HG03064 (cell line): ENCODE measurements at regions not wholly inside any gene's neighbourhood (a gene's known extent, or its start where the extent isn't known, plus 50 kb on each side); places are given as distances from the start of the nearest gene placed in this dataset.

Experiments used
- ATAC-seq: cut with Tn5 transposase; IDR thresholded peaks from one replicate; pipeline ENCODE4 v1.9.1; 2021; ENCODE audit warnings: low read depth; ENCODE audit not compliant: unreplicated experiment

DNA sequence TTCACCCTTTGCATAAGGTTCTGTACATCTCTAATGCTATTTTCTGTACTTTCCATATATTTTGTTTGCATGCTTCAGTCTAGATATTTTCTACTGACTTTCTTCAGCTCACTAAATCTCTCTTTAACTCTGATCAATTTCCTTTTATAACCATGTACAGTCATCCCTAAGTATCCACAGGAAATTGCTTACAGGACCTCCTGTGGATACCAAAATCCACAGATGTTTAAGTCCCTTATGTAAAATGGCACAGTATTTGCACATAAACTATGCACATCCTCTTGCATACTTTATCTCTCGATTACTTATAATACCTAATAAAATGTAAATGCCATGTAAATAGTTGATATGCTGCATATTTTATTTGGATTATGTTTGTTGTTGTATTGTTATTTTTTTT is 442.1 kb downstream of the TLE4 start:
- no peak for ATAC-seq

DNA sequence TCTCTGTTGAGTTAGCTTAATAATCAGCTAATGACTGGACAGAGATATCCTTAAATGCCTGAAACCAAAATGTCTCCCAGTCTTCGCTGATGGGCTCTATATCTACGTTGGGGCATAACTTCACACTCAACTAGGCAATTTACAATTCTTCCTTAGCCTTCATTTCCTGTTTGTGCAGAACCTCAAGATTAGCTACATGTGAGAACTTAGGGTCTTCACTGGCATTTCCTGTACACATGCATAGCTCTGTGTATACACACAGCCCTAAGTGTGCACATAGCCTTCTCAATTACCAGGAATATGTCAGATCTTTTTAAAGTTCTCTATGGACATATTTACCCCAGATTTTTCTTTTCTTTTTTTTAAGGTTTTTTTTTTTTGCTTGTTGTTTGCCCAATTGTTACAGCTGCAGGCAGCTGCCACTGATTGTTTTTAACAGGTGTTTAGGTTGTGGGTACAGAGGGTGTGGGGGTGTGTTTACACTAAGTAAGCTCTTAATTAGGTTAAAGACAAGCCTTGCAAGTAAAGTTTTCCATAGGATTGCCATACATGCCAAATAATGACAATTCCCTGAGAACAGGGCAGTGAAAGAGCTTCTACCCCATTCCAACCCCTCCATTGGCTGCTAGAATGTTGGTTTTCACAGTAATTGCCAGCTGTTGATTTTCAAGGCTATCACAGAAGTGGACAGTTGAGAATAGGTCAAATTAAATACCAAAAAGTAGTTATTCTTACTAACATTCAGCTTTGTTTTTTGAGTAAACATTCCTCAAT is 441.0 kb downstream of the TLE4 start:
- no peak for ATAC-seq

DNA sequence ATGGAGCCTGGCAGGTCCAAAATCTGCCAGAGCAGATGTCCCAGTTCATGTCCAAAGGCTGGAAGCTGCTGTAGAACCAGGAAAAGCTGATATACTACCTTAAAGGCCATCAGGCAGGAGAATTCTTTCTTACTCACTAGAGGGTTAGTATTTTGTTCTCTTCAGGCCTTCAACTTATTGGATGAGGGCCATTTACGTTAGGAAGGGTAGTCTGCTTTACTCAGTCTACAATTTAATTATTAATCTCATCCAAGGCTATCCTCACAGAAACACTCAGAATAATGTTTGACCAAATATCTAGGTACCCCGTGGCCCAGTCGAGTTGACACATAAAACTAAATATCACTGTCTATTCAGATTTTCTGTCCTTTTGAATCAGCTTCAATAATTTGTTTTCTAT is 437.4 kb downstream of the TLE4 start:
- ATAC-seq, result no peak

- ATAC-seq, result no peak
Measured at GRCh38 chr9:80004714-80005113, 432.9 kb downstream of the TLE4 start.

DNA sequence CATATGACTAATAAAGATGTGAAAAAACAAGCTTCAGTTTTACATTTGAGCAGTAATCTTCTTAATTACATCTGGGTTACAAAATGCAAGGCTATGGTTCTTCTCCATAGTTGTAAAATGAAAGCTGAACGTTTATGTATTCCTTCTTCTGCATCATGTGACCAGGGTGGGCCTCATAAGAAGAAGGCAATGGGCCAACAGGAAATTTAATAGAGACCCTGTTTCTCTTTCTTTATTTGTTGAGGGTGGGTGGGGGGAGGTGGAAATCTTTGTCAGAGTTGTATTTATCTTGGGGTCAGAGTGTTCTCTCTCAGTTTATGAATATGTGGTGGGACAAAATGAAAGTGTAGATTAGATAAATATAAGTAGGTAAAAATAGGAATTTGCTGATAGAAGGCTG is 418.8 kb downstream of the TLE4 start:
- no peak for ATAC-seq

DNA sequence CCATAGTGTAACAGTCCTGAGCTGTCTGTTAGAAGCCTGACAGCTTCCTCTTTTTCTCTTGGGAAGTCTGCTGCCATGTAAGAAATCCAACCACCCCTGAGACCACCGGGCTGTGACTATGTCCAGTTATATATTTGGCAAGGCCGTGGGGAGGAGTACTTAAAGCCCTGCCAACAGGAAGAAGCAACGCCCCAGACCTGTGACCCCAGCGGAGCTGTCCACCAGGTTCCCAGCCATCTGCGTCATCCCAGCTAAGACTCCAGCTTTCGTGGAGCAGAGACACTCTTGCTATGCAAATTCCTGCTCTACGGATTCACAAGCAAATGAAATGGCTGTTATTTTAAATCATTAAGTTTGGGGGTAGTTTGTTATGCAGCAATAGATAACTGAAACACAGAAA is 417.3 kb downstream of the TLE4 start:
- ATAC-seq, result no peak

- ATAC-seq, result no peak
Measured at GRCh38 chr9:79988126-79988525, 416.4 kb downstream of the TLE4 start.

- no peak for ATAC-seq
Measured at GRCh38 chr9:79986437-79986836, 414.7 kb downstream of the TLE4 start.

- no peak for ATAC-seq
Measured at GRCh38 chr9:79985772-79986171, 414.0 kb downstream of the TLE4 start.

DNA sequence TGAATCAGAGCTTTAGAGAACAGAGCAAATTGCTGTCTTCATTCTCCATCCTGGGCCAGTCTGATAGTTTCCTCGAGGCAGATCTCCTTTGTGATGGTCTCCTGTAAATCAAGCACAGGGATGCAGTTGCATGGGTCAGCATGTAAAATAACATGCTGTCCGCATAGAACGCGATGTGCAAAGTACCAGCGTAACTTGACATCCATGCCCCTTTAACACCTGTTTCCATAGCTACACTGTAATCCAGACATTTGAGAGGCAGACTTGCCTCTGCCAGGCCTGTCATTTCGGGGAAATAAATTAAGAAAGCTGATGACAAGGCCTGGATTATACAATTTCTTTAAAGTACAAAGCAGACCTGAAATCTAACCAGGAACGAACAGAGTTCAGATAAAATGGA is 413.5 kb downstream of the TLE4 start:
- ATAC-seq, result no peak

GRCh38 chr9:79984429-79985067 is 412.8 kb downstream of the TLE4 start:
- ATAC-seq, result no peak

- no peak for ATAC-seq
Measured at GRCh38 chr9:79980432-79980831, 408.7 kb downstream of the TLE4 start.

DNA sequence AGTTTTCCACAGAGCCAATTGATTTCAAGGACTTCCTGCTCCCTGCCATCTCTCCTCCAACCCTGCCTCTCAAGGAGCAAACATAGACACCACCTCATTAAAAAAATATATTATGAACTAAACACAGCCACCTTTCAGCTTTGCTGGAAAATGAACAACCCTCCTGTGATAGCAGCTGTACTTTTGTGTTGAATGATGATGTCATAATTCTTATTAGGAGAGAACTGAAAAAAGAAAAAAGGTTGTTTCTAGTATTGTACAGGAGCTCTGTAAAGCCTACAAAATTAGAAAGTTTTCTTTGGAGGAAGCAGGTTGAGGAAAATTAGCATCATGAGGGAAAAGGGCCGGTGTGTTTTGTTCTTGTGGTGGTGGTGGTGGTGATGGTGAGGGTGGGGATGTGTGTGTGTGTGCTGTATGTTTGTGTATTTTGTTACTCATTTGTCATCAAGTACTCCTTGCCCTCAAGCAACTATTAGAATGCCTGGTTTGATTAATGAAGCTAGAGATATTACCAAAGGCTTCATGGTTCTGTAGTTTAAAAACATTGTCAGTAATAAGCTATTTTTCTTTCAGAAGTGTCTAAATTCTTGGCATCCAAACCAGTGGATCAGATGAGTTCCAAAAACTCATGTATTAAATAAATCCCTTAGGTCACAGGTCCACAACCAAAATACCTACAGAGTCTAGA is 405.9 kb downstream of the TLE4 start:
- no peak for ATAC-seq

DNA sequence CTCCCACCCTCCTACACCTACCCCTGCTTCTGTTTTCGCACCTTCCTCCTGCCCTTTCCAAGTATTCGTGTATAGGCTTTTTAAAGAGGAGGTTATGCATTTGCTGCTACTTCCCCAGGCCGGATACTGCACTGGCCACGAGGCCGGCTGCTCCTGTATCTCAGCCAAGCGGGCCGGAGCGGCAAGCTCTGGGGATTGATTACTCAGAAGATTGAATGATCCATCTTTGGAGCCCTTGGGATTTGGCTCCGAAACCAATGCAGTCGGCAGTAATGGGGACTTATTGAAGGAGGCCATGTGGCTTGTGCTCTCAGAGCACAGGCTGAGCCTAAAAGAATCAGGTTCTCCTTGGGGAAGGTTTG is 405.3 kb downstream of the TLE4 start:
- ATAC-seq, result no peak

DNA sequence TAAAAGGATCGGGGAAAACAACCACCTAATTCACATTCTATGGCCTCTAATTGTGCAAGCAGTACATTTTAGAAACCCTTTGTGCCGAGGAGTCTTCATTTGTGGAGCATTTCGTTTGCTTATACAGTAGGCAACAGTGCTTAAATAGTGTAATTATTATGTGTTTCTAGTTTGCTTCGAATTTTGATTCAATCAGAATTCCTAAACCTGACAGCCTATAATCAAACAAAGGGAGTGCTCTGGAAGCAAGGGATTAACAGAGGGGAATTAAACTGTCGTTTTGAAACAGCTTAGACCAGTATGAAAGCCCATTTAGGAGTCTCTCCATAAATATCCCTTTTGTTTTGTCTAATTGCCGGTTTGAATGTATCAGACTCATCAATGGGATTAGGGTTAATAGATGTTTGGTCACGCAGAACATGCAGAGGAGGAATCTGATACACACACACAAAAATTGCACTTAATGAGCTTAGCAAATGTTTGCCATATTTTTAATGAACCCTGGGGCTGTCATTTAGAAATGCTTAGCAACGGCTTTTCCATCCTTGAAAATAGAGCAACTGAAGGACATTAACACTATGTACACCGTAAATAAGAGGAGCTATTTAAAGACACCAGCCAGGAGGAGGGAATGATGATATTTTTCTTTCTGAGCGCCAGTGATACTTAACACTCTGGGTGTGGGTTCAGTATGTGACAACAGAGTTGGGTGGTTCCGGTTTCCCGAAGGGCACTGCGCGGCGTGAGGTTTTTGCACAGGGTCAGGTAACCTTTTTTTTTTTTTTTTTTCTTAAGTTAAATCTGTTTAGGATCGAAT is 404.7 kb downstream of the TLE4 start:
- ATAC-seq, result no peak

DNA sequence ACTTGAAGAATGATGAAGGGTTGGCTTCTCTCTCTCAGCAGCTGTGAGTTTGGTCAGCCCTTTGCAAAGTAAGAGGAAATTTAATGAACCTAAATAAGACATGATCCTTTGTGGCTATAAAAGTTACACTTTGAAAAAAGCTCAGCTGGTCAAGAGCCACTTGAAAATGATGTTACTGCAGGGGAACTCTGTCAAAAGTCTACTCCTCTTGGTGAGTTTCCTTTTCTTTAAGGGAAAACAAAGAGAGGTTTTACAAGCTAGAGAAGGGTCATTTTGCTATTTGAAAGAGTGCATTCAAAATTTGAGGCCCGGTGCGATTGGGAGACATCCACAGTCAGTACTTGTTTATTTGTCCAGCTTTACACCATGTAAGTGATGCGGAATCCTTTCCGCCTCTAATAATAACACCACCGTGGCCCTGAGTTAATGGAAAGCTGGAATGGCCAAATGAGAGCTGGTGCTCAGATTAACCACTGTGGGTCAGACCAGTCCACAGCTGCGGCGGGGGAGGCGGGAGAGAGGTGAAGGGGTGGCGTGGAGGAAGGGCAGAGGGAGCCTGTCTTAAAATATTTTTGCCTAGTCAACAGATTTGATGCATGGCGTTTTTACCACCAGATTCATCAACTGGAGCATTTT is 404.0 kb downstream of the TLE4 start:
- no peak for ATAC-seq

- ATAC-seq, result no peak
Measured at GRCh38 chr9:79974806-79975422, 403.1 kb downstream of the TLE4 start.

GRCh38 chr9:79973627-79974026 is 401.9 kb downstream of the TLE4 start:
- no peak for ATAC-seq

DNA sequence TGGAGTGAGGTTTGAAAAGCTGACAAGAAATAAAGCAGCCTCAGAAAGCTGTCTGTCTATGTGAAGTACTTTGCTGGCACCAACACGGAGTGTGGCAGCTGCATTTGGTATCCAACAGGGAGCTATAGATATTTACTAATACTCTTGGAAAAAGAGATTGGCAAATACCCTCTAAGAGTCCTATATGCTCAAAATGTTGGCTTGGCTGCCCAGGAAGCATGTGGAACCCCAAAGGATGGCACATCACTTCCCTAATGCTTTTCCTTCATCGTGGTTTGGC is 398.3 kb downstream of the TLE4 start:
- no peak for ATAC-seq

- no peak for ATAC-seq
Measured at GRCh38 chr9:79969393-79970145, 397.8 kb downstream of the TLE4 start.
